ACC112 (cell line): ENCODE measurements at regions not wholly inside any gene's neighbourhood (a gene's known extent, or its start where the extent isn't known, plus 50 kb on each side); places are given as distances from the start of the nearest gene placed in this dataset.

Source experiments
- H2AFZ ChIP-seq: fragments of 200-600 bp; sonication (generic); one replicate; pipeline ENCODE4 v1.6.0; 2017; ENCODE audit warnings: antibody characterized with exemption, low read length; ENCODE audit not compliant: unreplicated experiment
- H3K27ac ChIP-seq: fragments of 200-600 bp; sonication (generic); 2 replicates; pipeline ENCODE4 v1.5.1; 2014; ENCODE audit warnings: low read depth, mild to moderate bottlenecking, antibody characterized with exemption, low read length, moderate library complexity
- H3K27me3 ChIP-seq: fragments of 200-600 bp; sonication (generic); 2 replicates; pipeline ENCODE4 v1.6.1; 2014; ENCODE audit warnings: mild to moderate bottlenecking, antibody characterized with exemption, low read length, moderate library complexity, mixed read lengths; ENCODE audit not compliant: insufficient read depth
- H3K36me3 ChIP-seq: fragments of 200-600 bp; sonication (generic); 2 replicates; pipeline ENCODE4 v1.6.1; 2016; ENCODE audit warnings: mild to moderate bottlenecking, antibody characterized with exemption, low read length, moderate library complexity, mixed read lengths; ENCODE audit not compliant: insufficient read depth
- H3K4me1 ChIP-seq: fragments of 200-600 bp; sonication (generic); one replicate; pipeline ENCODE4 v1.6.1; 2016; ENCODE audit warnings: low read length, mixed read lengths; ENCODE audit not compliant: insufficient read depth, unreplicated experiment, control insufficient read depth
- H3K4me3 ChIP-seq: fragments of 200-600 bp; sonication (generic); 2 replicates; pipeline ENCODE4 v1.5.1; 2014; ENCODE audit warnings: mild to moderate bottlenecking, low read depth, low read length
- H3K79me2 ChIP-seq: fragments of 200-600 bp; sonication (generic); one replicate; pipeline ENCODE4 v1.6.0; 2016; ENCODE audit warnings: low read length; ENCODE audit not compliant: control insufficient read depth, unreplicated experiment, insufficient read depth

DNA sequence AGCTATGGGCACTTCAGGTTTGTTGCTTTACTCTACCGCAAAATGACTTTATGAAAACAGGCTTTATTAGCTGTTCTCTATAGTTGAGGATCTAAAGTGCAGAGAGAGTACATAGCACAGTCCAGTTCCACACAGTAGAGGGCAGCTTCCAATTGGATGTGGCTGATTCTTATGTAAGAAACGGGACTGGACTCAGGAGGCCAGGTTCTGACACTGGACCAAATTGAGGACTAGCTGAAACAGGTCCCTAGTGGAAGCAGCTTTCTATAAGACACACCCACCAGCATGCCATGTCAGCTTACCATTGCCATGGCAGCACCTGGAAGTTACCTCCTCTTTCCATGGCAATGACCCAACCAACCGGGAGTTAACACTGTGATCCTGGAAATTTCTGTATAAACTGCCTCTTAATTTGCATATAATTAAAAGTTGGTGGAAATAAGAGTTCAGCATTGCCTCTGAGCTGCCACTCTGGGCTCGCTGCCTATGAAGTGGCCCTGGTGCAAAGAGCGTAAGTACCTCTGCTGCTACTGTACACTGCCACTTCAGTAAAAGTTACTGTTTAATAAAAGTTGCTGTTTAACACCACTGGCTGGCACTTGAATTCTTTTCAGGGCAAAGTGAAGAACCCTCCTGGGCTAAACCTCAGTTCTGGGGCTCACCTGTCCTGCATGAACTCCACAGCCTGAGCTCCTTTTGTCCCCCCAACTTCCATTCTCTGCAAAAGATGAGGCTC lies 211.9 kb upstream of the SLC10A2 start:
- H3K27ac ChIP-seq, result no peak overlapping the region
- no peak overlapping the region for H2AFZ ChIP-seq
- no peak overlapping the region for H3K4me3 ChIP-seq
- H3K79me2 ChIP-seq, result no peaks in the 10 kb centered on the region
- peaks cover 3% of the 10 kb centered on the region for H3K4me1 ChIP-seq
- no peaks in the 10 kb centered on the region for H3K27me3 ChIP-seq
- no peaks in the 10 kb centered on the region for H3K36me3 ChIP-seq

DNA sequence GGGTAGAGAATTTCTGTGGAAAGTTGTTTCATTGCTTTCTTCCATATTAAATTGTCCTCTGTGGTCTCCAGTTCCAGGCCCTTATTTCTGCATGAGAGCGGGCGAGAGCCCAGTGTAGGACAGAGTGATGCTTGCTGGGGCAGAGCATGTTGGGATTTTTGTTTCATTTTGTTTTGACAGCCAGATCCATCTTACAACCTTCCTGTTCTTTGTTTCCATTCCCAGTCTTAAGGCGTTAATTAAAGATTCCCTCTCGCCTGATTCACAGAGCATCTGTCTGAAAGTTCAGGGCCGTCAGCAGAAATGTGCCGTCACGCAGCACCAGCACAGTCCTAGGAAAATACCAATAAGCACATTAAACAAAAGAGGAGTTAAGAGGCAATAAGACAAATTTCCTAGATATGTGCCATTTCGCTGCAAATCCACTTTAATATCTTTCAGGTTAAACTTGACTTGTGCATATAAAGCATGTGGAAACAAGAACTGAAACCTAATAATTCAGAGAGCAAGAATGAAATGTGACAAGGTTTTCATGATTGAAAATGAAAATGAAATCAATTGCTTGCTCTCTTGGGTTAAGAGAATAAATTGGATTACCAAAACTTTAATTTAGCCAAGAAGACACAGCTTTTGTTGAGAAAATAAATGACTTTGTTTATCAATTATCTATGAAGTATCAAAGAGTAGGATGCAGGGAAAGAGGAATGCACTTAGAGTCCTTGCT lies 210.7 kb upstream of the SLC10A2 start:
- H3K4me3 ChIP-seq, result no peak overlapping the region
- H3K27me3 ChIP-seq, result no peaks in the 10 kb centered on the region
- H2AFZ ChIP-seq, result no peak overlapping the region
- no peaks in the 10 kb centered on the region for H3K36me3 ChIP-seq
- H3K4me1 ChIP-seq, result no peaks in the 10 kb centered on the region
- no peak overlapping the region for H3K27ac ChIP-seq
- H3K79me2 ChIP-seq, result no peaks in the 10 kb centered on the region

DNA sequence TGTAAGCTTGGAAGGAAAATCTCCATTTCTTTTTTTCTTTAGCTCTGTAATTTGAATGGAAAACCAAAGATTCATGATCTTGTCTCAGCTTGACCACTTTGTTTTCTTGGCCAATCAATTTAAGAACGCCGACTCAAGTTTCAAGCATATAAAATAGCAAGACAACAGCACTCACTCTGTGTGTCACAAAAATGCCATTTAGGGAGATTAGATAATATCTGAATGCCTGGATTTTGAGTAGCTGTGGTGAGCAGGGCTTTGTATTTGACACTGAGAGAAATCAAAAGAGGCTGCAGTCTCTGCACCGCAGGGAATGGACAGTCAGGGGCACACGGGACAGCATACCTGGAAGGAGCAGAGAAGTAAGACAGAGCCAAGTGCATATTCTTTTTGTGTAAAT lies 209.5 kb upstream of the SLC10A2 start:
- H3K27me3 ChIP-seq, result no peaks in the 10 kb centered on the region
- no peak overlapping the region for H3K4me3 ChIP-seq
- H3K4me1 ChIP-seq, result no peaks in the 10 kb centered on the region
- H2AFZ ChIP-seq, result no peak overlapping the region
- no peaks in the 10 kb centered on the region for H3K36me3 ChIP-seq
- no peak overlapping the region for H3K27ac ChIP-seq
- no peaks in the 10 kb centered on the region for H3K79me2 ChIP-seq

DNA sequence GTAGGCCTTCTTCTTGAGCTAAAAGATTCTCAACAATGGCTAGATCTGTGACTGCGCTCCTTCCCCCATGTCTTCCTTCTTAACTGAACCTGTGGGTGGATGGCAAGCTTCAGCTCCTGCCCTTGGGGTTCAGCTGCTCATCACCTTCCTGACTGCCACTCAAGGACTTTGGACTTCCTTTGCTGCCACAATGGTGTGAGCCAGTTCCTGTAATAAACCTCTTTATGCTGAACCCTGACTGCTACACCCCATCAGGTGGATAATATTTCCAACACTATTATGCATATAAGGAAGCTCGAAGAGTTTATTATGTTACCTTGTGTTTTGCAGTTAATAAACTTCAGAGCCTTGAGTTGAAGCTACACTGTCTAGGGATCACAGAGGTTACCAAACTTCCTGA lies 208.9 kb upstream of the SLC10A2 start:
- no peaks in the 10 kb centered on the region for H3K4me1 ChIP-seq
- H2AFZ ChIP-seq, result no peak overlapping the region
- H3K27me3 ChIP-seq, result no peaks in the 10 kb centered on the region
- no peaks in the 10 kb centered on the region for H3K79me2 ChIP-seq
- no peaks in the 10 kb centered on the region for H3K36me3 ChIP-seq
- H3K27ac ChIP-seq, result no peak overlapping the region
- H3K4me3 ChIP-seq, result no peak overlapping the region

DNA sequence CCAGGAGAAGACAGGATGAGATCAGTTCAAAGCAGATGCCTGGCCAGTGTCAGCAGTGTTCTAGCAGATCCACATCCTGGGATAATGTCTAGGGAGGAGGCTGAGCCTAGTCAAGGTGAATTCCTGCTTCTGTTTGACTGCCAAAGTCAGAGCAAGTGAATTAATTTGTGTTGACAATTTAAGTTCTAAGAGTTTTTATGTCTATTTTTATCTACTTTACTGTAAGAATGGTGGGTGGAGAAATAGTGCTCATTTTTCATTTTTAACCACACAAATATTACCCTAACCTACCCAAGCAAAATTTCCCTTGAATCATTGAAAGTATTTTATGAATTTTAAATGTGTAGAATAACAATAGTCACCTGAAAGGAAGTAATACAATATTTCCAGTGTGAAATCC lies 207.6 kb upstream of the SLC10A2 start:
- Histone ChIP-seq H3K27me3 (no peaks in the 10 kb centered on the region), H3K27ac (no peak overlapping the region), H3K4me3 (no peak overlapping the region), H3K79me2 (no peaks in the 10 kb centered on the region), H3K4me1 (no peaks in the 10 kb centered on the region), H2AFZ (no peak overlapping the region), H3K36me3 (no peaks in the 10 kb centered on the region)

DNA sequence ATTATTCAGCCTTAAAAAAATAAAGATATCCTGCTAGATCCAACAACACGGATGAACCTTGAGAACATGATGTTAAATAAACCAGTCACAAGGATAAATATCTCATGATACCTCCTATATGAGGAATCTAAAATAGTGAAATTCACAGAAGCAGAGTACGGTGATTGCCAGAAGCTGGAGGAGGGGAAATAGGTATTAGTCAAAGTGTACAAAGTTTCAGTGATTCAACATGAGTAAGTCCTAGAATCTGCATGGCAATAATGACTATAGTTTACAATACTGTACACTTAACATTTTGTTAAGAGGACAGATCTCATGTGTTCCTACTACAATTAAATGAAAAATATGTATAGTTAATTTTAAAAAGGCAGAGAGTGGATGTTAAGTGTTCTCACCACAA lies 206.6 kb upstream of the SLC10A2 start:
- no peak overlapping the region for H3K4me3 ChIP-seq
- H3K79me2 ChIP-seq, result no peaks in the 10 kb centered on the region
- no peak overlapping the region for H2AFZ ChIP-seq
- H3K36me3 ChIP-seq, result no peaks in the 10 kb centered on the region
- H3K27ac ChIP-seq, result no peak overlapping the region
- H3K27me3 ChIP-seq, result no peaks in the 10 kb centered on the region
- no peaks in the 10 kb centered on the region for H3K4me1 ChIP-seq

DNA sequence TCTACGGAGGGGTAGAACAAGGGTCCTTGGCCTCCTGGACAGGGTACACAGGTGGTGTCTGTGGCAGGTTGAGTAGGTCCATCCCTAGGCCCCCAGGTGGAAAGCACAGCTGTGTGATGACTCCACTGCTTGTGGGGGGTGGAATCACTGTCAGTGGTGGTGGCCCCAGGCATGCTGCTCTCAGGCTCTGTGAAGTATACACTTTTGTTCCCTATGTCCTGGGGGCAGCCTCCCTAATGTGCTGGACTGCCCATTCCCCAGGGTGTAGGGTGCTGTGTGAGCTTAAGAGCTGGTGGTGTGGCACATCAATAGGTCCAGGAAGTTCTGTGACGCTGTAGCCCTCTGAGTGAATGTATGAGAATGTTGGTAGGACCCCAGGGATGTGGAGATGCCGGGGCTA lies 197.2 kb upstream of the SLC10A2 start:
- Histone ChIP-seq H3K4me1 (no peaks in the 10 kb centered on the region), H3K27ac (no peak overlapping the region), H3K4me3 (no peak overlapping the region), H2AFZ (no peak overlapping the region), H3K36me3 (no peaks in the 10 kb centered on the region), H3K27me3 (no peaks in the 10 kb centered on the region), H3K79me2 (no peaks in the 10 kb centered on the region)

DNA sequence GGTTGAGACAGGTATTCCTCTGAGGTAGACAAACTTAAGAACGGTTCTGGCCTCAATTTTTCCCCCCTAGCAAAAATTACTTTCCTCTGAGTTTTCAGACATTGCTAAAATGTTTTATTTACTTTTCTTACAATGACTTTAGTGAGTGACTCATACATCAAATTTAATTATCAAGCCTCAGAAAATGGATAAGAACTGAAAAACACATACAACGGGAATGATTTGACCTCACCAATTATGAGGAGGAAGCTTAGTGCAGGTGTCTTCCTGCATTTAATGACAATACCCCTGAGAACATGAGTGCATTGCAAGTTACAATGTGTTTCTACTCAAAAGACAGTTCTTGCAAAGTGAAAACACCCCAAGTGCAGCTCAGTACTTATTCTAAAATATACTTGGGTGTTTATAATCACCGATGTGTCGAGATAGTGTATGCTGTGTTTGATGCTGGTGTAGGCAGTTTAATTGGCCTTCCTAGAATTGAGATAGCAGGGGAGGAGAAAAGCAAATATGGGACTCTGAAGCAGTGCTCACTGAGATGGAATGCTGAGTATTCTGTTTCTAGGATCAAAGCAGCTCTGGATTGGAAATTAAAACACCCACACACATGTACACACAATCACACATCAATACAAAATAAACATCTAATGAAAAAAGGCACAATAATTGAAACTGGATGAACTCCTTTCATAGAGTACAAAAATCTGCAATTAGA lies 189.5 kb upstream of the SLC10A2 start:
- no peaks in the 10 kb centered on the region for H3K79me2 ChIP-seq
- H3K4me3 ChIP-seq, result no peak overlapping the region
- H2AFZ ChIP-seq, result no peak overlapping the region
- H3K27ac ChIP-seq, result no peak overlapping the region
- H3K27me3 ChIP-seq, result no peaks in the 10 kb centered on the region
- H3K4me1 ChIP-seq, result no peaks in the 10 kb centered on the region
- H3K36me3 ChIP-seq, result no peaks in the 10 kb centered on the region

DNA sequence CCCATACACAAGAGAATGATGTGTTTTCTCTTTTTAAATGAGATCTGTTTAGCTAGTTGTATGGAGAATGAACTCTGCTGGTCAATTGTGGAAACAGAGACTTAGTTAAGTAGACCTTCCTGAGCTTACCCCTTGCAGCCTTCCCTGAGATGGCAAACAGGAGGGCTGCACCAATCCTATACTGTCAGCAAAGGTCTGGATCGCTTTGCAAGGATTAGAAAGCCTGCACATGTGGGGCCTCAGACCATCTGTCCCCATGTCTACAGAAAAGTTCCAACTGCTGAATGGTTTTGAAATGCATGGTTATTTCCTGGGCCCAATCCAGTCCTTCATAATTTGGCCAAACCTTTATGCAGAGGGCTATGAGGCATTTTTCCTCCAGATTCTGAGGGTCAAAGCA lies 183.9 kb upstream of the SLC10A2 start:
- Histone ChIP-seq H3K79me2 (no peaks in the 10 kb centered on the region), H3K36me3 (no peaks in the 10 kb centered on the region), H3K27me3 (no peaks in the 10 kb centered on the region), H3K4me1 (no peaks in the 10 kb centered on the region), H2AFZ (no peak overlapping the region), H3K27ac (no peak overlapping the region), H3K4me3 (no peak overlapping the region)

DNA sequence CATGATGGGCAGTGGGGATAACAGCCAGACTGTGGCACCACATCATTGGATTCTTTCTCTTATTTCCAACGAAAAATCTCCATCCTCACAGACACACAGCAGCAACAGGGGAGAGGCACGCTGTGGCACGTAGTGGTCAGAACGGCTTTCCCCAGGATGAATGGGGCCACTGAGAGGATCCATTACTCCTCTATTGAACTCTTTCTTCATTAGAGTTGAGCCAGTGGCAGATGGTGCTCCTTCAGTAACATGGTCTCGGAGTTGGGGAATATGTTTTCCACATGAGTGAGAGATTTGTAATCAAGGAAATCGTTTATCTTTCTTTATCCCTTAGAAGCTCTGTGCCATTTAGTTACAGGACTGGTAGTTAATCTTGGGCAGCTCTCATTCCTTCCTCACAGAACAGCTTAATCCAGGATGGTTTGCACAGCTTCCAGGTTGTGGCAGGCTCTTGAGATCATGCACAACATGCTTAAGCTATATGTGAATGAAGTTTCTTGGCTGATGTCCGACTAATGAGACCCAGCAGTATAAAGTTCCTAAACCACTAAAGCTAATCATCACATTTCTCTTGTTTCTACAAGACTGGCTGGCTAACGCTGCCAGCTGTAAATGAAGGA lies 180.5 kb upstream of the SLC10A2 start:
- H3K4me1 ChIP-seq, result no peaks in the 10 kb centered on the region
- H3K4me3 ChIP-seq, result no peak overlapping the region
- no peaks in the 10 kb centered on the region for H3K79me2 ChIP-seq
- no peaks in the 10 kb centered on the region for H3K27me3 ChIP-seq
- H2AFZ ChIP-seq, result no peak overlapping the region
- no peaks in the 10 kb centered on the region for H3K36me3 ChIP-seq
- no peak overlapping the region for H3K27ac ChIP-seq
